Upper lobe of right lung (tissue), 1 donor: ENCODE measurements at regions not wholly inside any gene's neighbourhood (a gene's known extent, or its start where the extent isn't known, plus 50 kb on each side); places are given as distances from the start of the nearest gene placed in this dataset.

ENCODE experiments used
- ATAC-seq: fragments of 200-7000 bp; cut with Tn5 transposase; one replicate; pipeline ENCODE4 v1.9.1; 2020; ENCODE audit warnings: mild to moderate bottlenecking, moderate library complexity
- DNase-seq: peaks from one replicate; pipeline ENCODE4 v3.0.0-alpha.2; 2020
- H3K27ac ChIP-seq: fragments of 200-600 bp; one replicate; pipeline ENCODE4 v1.8.0; 2022
- H3K27me3 ChIP-seq: fragments of 200-600 bp; one replicate; pipeline ENCODE4 v1.8.0; 2022; ENCODE audit warnings: mild to moderate bottlenecking
- H3K36me3 ChIP-seq: fragments of 200-600 bp; one replicate; pipeline ENCODE4 v1.8.0; 2022
- H3K4me1 ChIP-seq: fragments of 200-600 bp; one replicate; pipeline ENCODE4 v1.8.0; 2022
- H3K4me3 ChIP-seq: fragments of 200-600 bp; one replicate; pipeline ENCODE4 v1.8.0; 2022; ENCODE audit warnings: mild to moderate bottlenecking
- H3K9me3 ChIP-seq: fragments of 200-600 bp; one replicate; pipeline ENCODE4 v1.8.0; 2022
- intact Hi-C: fragments of 100-400 bp; cut with DNase I; formaldehyde crosslinking; loops from one replicate; pipeline ENCODE4 v1.11.0; 2022
- TF ChIP-seq, protein P1 (sequence below): fragments of 200-600 bp; IDR thresholded peaks from one replicate; pipeline ENCODE4 v1.8.0; 2022; ENCODE audit warnings: antibody characterized with exemption
- donor health status: DM: no; HTN: yes; CAD: no; lungs with severe emphysema.

DNA sequence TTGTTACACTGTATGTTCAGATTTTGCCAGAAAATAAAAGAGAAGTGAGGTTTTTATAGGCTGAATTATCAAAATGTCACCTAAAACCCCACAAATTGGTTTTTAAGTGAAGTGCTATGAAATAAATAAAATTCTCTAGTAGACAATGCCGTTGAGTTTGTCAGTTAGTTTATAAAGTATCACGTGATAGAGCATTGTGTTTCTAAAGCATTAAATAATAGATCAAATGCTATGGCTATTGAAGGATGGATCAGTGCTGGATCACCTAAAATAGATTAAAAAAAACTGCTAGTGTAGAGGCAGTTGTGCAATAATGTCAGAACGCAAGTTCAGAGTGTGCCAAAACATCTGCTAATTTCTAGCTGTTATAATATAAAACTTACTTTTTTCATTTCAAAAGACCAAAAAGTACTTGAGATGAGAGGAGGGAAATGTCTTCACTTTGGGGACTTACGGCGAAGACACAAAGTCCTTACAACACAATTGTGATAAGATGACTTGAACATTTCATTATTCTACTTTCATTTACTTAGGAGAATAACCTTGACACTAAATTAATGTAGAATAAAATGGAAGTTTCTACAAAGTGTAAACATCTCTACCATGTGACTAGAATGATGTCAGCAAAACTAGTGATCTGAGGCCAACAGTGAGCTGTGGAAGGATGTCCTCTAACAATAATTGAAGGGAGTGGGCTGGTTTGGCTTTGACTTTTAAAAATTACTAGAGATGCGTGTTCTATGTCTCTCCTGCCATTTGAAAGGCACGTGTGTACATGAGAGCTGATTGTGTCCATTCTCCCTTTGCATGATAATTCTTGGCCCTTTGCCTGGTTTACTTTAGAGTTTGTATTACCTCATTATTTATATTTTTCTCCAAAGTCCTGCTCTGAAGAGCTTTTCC is 154.4 kb upstream of the PDE3A start:
- no peaks in the 10 kb centered on the region for H3K9me3 ChIP-seq
- no peaks in the 10 kb centered on the region for H3K27me3 ChIP-seq
- TF ChIP-seq, protein P1, sequence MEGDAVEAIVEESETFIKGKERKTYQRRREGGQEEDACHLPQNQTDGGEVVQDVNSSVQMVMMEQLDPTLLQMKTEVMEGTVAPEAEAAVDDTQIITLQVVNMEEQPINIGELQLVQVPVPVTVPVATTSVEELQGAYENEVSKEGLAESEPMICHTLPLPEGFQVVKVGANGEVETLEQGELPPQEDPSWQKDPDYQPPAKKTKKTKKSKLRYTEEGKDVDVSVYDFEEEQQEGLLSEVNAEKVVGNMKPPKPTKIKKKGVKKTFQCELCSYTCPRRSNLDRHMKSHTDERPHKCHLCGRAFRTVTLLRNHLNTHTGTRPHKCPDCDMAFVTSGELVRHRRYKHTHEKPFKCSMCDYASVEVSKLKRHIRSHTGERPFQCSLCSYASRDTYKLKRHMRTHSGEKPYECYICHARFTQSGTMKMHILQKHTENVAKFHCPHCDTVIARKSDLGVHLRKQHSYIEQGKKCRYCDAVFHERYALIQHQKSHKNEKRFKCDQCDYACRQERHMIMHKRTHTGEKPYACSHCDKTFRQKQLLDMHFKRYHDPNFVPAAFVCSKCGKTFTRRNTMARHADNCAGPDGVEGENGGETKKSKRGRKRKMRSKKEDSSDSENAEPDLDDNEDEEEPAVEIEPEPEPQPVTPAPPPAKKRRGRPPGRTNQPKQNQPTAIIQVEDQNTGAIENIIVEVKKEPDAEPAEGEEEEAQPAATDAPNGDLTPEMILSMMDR, result no peak
- H3K4me3 ChIP-seq, result no peak overlapping the region
- H3K36me3 ChIP-seq, result no peaks in the 10 kb centered on the region
- H3K4me1 ChIP-seq, result peaks cover 10% of the 10 kb centered on the region
- intact Hi-C loops, result no loop called here
- no peak for DNase-seq
- no peak for ATAC-seq
- H3K27ac ChIP-seq, result no peak overlapping the region

DNA sequence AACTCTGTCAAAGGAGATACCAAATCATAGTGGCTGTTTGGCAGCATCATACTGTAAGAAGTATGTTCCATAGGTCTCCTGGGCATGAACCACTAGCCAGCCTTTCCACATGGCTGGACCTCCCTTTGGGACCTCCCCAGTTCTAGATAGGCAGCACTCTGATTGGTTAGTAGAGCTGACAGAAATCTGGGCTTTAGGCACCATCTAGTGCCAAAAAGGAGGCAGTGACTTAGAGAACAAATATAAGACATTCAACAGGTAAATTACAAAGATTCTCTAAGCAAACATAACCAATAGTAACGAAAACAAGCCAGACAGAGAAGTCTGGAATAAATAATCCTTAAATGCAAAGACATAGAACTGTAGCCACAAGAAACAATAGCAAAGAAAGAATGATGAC is 148.0 kb upstream of the PDE3A start:
- peak; percentile 66 for ATAC-seq
- Histone ChIP-seq H3K4me1 (no peaks in the 10 kb centered on the region), H3K27ac (no peak overlapping the region), H3K9me3 (no peaks in the 10 kb centered on the region), H3K36me3 (no peaks in the 10 kb centered on the region), H3K27me3 (no peaks in the 10 kb centered on the region), H3K4me3 (no peak overlapping the region)
- intact Hi-C loops, result no loop called here
- no peak for DNase-seq
- TF ChIP-seq, protein P1, result peak; percentile 34

DNA sequence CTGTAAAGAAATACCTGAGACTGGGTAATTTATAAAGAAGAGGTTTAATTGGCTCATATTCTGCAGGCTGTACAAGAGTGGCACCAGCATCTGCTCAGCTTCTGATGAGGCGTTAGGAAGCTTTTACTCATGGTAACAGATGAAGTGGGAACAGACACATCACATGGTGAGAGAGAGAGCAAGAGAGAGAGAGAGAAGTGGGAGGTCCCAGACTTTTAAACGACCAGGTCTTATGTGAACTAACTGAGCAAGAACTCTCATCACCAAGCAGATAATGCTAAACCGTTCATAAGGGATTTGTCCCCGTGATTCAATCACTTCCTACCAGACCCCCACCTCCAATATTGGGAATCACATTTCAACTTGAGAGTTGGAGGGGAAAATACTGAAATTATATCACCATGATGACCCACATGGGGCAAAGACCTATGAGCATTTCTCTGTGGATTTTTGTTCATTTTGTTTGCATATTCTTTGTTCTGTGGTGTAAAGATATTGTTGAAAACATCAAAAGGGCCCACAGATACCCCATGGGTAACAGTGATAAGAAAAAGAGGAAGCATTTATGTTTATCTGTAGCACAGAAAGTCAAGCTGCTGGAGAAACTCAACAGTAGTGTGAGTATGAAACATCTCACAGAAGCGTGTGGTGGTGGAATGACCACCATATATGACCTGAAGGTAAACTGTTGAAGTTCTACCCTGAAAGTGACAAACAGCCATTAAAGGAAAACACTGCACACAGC is 135.2 kb upstream of the PDE3A start:
- Histone ChIP-seq H3K4me1 (no peaks in the 10 kb centered on the region), H3K4me3 (no peak overlapping the region), H3K27ac (no peak overlapping the region), H3K27me3 (no peaks in the 10 kb centered on the region), H3K36me3 (no peaks in the 10 kb centered on the region), H3K9me3 (no peaks in the 10 kb centered on the region)
- intact Hi-C loops, result no loop called here
- no peak for ATAC-seq
- no peak for DNase-seq
- TF ChIP-seq, protein P1, result no peak

DNA sequence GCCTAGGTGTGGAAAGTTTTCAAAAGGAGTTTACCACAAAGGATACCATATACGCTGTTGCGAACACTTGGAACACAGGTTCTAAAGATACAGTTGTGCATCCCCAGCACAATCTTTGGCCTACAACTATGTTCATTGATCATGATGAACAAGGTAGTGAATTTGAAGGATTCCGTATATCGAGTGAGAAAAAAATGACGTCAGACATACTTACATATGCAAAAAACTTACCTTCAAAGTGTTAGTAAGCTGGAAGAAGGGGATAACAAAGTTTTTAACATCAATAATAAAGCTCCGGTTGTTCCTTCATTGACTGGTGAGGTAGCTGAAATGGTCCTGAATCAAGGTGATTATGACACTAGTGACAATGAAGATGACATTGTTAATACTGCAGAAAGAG is 133.9 kb upstream of the PDE3A start:
- H3K27me3 ChIP-seq, result no peaks in the 10 kb centered on the region
- no peak for DNase-seq
- no peaks in the 10 kb centered on the region for H3K9me3 ChIP-seq
- ATAC-seq, result no peak
- no peaks in the 10 kb centered on the region for H3K36me3 ChIP-seq
- no peak overlapping the region for H3K4me3 ChIP-seq
- intact Hi-C loops, result no loop called here
- no peaks in the 10 kb centered on the region for H3K4me1 ChIP-seq
- no peak overlapping the region for H3K27ac ChIP-seq
- TF ChIP-seq, protein P1, result no peak

DNA sequence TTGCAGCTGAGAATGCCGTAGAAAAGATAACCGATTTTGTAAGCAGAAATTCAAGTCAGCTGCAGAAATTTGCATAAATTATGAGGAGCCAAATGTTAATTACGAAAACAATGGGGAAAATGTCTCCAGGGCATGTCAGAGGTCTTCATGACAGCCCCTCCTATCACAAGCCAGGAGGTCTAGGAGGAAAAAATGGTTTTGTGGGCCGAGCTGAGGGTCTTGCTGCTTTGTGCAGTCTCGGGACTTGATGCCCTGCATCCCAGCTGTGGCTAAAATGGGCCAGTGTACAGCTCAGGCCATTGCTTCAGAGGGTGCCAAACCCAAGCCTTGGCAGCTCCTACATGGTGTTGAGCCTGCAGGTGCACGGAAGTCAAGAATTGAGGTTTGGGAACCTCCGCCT is 131.2 kb upstream of the PDE3A start:
- ATAC-seq (no peak), DNase-seq (no peak)
- no peak overlapping the region for H3K27ac ChIP-seq
- H3K4me1 ChIP-seq, result no peaks in the 10 kb centered on the region
- intact Hi-C loops, result no loop called here
- no peak overlapping the region for H3K4me3 ChIP-seq
- H3K27me3 ChIP-seq, result no peaks in the 10 kb centered on the region
- TF ChIP-seq, protein P1, result no peak
- H3K9me3 ChIP-seq, result no peaks in the 10 kb centered on the region
- no peaks in the 10 kb centered on the region for H3K36me3 ChIP-seq
